GM12872 (cell line): ENCODE measurements at regions not wholly inside any gene's neighbourhood (a gene's known extent, or its start where the extent isn't known, plus 50 kb on each side); places are given as distances from the start of the nearest gene placed in this dataset.

Experiments used
- CTCF ChIP-seq: IDR thresholded peaks from 3 replicates; pipeline ENCODE4 v1.5.1; 2011; ENCODE audit warnings: low read depth, mild to moderate bottlenecking, low read length, moderate library complexity; ENCODE audit not compliant: insufficient read depth

DNA sequence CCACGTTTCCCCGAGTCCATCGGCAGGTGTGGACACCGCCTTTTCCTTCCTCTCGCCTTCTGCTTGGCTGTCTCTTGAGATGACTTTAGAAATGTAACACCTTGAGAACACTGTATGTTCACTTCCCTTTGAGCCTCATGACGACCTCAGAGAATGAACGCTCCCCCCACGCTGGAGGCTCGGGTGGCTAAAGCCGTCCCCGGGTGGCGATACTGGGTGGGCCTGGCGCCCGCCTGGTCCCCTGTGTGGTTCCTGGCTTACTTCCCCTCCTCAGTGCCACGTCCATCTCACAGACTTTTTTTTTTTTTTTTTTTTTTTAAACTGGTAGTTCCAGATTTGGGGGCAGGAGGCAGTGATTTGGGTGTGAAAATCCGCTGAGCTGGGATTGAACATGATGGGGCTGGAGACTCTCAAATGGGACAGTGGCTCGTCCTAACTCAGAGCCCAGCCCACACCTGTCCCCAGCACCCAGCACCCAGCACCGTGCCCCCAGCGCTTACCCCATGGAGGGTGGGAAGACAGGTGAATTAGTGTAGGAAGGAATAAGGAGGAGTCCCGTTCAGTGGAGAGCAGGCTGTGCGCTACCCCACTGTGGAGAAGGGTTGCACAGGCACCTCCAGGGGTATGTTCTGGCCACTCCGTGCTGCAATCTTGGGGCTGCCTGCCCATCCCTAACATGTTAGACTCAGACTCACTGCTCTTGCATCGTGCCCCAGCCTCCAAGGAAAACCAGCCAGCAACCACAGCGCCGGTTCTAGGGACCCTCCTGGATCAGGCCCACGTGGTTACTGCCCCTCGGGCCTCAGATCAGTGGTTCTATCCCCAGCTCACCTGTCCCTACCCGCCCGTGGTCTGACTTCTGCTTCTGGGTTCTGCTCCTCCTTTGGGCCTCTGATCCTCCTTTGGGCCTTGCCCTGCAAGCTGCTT is 174.0 kb downstream of the ASB1 start:
- no peak for TF ChIP-seq CTCF

DNA sequence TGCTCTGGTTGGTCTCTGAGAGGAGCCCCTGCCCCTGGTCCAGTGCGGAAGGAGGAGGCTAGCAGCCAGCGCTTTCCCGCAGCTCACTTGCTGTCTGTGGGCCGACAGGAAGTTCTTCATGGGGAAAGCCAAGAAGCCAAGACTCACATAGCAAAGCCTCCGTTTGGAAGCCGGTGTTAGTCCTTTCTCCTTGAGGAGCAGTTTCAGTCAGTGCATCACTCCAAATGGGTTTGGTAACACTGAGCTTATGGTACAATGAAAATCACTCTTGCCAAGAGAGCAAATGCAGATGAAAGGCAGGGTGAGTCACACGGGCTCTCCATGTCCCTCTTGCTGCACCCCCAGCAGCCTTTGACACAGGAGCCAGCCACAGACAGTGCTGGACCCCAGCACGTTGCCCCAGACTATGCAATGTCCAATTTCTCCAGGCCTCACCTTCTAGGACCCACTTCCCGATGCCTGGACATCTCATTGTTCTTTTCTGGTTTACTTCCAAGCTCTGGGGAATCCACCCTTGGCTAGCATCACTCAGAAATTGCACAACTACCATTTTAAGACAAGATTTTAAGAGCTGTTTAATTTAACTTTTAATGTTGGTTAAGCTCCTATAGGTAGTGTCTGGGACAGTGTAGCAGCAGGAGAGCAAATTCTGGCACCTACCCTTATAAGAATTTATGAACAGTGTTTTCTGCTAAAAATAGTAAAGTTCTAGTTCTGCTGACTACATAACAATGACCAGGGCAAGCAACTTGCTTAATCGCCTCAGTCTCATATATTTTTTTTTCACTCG is 174.9 kb downstream of the ASB1 start:
- TF ChIP-seq CTCF = no peak

DNA sequence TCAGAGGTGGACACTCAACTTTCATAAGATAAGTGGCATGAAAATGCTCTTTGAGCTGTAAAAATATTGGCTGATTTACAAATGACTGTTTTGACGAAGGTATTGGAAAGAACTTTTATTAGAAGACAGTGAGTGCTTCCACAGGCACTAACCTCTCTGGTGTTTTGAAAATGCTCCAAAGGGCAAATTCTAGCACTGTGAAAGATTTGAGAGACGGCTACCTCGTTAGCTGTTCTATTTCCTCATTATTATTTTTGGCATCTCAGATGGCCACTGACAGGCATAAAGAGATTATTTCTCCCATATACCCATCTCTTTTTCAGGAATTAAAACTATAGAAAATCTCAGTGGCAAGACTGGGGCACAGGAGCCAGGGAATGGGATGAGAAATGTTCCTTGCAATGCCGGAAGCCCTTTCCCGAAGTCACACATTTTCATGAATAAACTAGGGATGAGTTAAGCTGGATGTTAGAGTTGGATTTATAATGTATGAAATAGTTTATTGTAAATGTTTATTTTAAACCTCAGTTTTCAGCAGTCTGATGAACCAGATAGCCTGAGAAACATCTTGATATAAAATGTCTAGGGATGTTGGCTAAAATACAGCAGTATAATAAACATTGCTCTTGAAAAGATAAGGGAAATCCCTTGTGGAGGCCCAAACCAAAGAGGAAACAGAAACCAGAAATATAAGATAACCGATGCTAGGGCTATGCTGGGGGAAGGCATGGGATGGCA is 175.7 kb downstream of the ASB1 start:
- no peak for TF ChIP-seq CTCF

GRCh38 chr2:238603596-238603995 is 176.9 kb downstream of the ASB1 start:
- no peak for TF ChIP-seq CTCF

DNA sequence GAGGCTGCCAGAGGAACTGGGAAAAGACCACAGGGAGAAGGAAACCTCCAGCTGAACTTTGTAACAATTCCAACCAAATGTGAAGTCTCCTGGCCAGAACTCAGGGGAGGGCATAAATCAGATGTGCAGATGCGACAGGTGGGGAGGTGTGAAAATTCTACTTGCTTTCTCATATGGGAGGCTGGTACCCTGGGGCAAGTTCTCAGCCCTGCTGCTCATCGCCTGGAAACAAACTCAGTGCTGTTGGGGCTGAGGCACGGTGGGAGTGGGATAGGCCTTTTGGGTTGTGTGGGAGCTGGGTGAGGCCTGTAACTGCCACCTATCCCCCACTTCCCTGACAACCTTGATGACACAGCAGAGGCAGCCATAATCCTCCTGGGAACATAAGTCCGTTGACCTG is 179.6 kb downstream of the ASB1 start:
- TF ChIP-seq CTCF = no peak

DNA sequence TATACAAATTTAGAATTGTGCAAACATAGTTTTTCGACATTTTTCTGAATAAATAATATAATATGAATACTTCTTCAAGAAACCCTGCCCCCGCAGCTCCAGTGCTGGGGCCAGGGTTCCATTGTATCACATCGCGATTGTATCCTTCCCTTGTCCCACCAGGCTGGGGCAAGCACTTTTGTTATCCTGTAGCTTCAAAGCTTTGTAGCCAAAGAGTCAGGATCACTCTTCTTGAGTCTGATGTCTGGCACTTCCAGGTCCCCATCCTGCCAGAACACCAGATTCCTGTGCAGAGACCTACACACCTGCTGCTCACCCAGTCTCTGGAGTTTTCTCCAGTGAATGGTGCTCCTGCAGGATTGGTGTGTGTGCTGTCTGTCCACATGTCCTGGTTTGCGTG is 186.9 kb downstream of the ASB1 start:
- no peak for TF ChIP-seq CTCF

- TF ChIP-seq CTCF = no peak
Observed at GRCh38 chr2:238614376-238614775, 187.6 kb downstream of the ASB1 start.
